Amniotic epithelial cell (primary cell): ENCODE measurements at regions not wholly inside any gene's neighbourhood (a gene's known extent, or its start where the extent isn't known, plus 50 kb on each side); places are given as distances from the start of the nearest gene placed in this dataset.

Experiments
- DNase-seq: peaks from one replicate; pipeline ENCODE4 v3.0.0-alpha.2; 2010; ENCODE audit warnings: low read depth

GRCh38 chr5:160511280-160511929, 89.8 kb downstream of the PTTG1 start:
- no peak for DNase-seq
